Astrocyte of the spinal cord (primary cell): ENCODE measurements at regions not wholly inside any gene's neighbourhood (a gene's known extent, or its start where the extent isn't known, plus 50 kb on each side); places are given as distances from the start of the nearest gene placed in this dataset.
"Not testable (repeated sequence)": the region's sequence is repeated elsewhere in the genome, so short reads cannot be mapped to it uniquely, and the experiment has no call there.

ENCODE experiments used
- DNase-seq: peaks from one replicate; pipeline ENCODE4 v3.0.0; 2011; ENCODE audit warnings: low read depth, low spot score
- H3K4me3 ChIP-seq: 2 replicates; pipeline ENCODE4 v1.5.1; 2011; ENCODE audit warnings: low read depth, mild to moderate bottlenecking, low read length, moderate library complexity
- in situ Hi-C: cut with HindIII; loops from 2 replicates; pipeline ENCODE4 v1.10.0; 2017; ENCODE audit warnings: low sequenced_read_pairs
- TF ChIP-seq, protein P1 (sequence below): IDR thresholded peaks from 2 replicates; pipeline ENCODE4 v1.5.1; 2012; ENCODE audit warnings: low read depth, mild to moderate bottlenecking, low read length, inconsistent platforms

DNA sequence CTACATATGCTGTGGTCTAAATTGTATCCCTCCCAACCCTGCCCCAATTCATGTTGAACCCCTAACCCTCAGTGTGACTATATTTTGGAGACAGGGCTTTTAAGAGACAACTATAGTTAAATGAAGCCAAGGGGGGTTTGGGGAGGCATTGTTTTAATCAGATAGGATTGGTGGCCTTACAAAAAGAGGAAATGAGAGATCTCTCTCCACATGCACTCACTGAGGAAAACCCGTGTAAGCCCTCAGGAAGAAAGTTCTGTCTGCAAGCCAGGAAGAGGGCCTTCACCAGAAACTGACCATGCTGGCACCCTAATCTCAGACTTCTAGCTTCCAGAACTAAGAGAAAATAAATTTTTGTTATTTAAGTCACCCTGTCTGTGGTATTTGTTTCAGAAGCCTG is 276.7 kb downstream of the KIF20B start:
- H3K4me3 ChIP-seq, result no peak overlapping the region
- DNase-seq, result no peak
- TF ChIP-seq, protein P1, sequence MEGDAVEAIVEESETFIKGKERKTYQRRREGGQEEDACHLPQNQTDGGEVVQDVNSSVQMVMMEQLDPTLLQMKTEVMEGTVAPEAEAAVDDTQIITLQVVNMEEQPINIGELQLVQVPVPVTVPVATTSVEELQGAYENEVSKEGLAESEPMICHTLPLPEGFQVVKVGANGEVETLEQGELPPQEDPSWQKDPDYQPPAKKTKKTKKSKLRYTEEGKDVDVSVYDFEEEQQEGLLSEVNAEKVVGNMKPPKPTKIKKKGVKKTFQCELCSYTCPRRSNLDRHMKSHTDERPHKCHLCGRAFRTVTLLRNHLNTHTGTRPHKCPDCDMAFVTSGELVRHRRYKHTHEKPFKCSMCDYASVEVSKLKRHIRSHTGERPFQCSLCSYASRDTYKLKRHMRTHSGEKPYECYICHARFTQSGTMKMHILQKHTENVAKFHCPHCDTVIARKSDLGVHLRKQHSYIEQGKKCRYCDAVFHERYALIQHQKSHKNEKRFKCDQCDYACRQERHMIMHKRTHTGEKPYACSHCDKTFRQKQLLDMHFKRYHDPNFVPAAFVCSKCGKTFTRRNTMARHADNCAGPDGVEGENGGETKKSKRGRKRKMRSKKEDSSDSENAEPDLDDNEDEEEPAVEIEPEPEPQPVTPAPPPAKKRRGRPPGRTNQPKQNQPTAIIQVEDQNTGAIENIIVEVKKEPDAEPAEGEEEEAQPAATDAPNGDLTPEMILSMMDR, result no peak
- in situ Hi-C loops, result no loop called here

DNA sequence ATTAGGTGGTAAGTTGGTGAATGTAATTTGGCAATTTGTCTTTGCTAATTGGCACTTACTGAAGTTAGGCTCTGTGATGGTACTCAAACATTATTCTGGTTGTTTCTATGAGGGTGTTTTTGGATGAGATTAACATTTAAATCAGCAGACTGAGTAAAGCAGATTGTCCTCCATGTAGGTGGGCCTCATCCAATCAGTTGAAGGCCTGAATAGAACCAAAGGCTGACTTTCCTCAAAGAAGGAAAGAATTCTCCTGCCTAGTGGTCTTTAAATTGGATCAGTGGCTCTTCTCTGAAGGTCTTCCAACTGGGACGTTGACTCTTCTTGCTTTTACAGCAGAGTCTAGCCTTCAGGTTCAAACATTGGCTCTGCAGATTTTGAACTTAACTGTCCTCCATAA is 278.3 kb downstream of the KIF20B start:
- in situ Hi-C loops, result no loop called here
- no peak overlapping the region for H3K4me3 ChIP-seq
- no peak for DNase-seq
- TF ChIP-seq, protein P1, result no peak

DNA sequence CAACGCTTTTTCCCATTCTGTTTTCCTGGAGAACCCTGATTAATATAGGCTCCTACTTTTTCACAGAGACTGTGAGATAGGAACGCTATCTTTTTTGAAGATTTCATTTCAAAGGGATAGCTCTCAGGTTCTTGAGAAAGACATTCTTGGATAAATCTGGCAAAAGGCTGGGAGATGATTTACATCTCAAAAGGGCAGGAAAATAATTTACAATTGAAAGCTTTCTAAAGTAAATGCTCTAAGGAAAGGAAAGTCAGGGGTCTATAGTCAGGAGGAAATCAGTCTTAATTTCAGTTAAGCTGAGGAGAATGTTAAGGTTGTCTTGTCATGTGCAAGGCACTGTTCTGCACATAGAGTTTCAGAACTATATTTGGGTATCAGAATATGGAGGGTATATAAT is 278.8 kb downstream of the KIF20B start:
- no peak overlapping the region for H3K4me3 ChIP-seq
- TF ChIP-seq, protein P1, result no peak
- in situ Hi-C loops, result no loop called here
- no peak for DNase-seq

DNA sequence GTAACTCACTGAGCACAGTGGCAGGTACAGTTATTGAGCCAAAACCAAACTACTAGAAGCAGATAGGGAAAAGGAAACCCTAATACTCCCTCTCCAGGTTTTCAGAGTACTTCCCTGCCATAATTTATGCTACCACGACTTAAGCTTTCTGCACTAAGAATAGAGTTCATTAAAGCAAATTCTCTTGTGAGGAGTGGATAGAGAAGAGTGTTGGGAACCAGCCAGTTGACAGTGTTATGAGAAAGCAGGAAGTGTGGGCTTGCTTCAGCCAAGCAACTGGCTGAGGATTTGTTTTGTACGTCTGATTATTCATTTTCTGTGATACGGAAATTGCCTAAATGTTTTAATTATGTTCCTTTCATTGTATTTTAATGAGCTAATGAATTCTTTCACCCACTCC is 280.5 kb downstream of the KIF20B start:
- DNase-seq, result peak; percentile 59
- no peak overlapping the region for H3K4me3 ChIP-seq
- in situ Hi-C loops, result no loop called here
- TF ChIP-seq, protein P1, result no peak

DNA sequence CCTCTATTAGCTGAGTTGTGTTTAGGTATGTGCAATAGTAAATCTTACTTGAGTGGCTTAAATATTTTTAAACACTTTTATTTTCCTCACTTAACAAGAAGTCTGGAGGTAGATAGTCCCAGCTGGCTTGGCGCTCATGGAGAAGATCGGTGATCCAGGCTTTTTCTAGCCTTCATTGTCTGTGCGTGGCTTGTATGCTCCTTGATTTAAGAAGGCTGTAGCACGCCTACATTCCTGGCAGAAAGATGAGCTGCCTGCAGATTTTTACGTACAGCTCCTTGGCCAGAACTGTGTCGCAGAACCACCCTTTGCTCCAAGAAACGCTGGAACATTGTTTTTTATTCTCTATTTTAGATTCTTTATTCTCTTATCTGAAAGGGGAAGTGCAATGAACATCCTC is 284.1 kb downstream of the KIF20B start:
- no peak for DNase-seq
- no peak overlapping the region for H3K4me3 ChIP-seq
- TF ChIP-seq, protein P1, result no peak
- in situ Hi-C loops, result no loop called here

DNA sequence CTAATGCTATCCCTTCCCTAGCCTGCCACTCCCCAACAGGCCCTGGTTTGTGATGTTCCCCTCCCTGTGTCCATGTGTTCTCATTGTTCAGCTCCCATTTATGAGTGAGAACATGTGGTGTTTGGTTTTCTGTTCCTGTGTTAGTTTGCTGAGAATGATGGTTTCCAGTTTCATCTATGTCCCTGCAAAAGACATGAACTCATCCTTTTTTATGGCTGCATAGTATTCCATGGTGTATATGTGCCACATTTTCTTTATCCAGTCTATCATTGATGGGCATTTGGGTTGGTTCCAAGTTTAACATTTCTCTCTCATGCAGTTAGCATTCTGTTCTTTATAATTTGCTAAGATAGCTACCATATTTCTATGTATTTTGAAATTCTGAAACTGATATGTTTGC is 287.0 kb downstream of the KIF20B start:
- DNase-seq, H3K4me3 ChIP-seq, in situ Hi-C loops: not testable (repeated sequence)

DNA sequence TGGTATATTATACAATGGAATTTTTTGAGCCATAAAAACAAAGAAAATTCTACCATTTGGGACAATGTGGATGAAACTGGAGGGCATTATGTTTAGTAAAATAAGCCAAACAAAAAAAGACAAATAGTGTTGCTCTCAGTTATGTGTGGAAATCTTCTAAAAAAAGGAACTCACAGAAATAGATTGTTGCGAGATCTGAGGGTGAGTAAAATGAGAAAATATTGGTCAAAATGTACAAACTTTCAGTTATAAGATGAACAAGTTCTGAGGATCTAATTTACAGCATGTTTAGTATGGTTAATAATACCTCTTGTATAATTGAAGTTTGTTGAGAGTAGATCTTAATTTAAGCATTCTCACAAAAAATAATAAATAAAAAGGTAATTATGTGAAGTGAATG is 291.2 kb downstream of the KIF20B start:
- H3K4me3 ChIP-seq, result no peak overlapping the region
- TF ChIP-seq, protein P1, result no peak
- no peak for DNase-seq
- in situ Hi-C loops, result no loop called here
